ENCODE measurements at regions not wholly inside any gene's neighbourhood (a gene's known extent, or its start where the extent isn't known, plus 50 kb on each side); places are given as distances from the start of the nearest gene placed in this dataset.

DNA sequence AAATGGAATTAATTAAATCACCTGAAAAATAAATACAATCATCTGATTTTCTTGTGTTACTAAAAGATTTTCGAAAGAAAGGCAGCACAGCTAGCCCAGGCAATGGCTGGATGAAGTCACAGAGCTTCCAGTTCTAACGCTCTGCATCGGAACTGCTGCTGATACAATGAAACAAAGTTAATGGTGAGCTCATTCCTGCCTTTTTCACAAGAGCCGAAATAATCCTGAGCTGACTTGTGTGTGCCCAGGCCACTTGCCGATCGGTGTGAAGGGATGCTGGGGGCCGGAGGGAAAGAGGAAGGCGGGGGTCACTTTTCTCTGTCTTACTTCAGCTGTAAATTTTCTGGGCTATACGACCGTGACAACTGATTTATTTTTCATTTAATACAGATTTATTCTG, 149.5 kb downstream of the INO80D start (continued):
- TF ChIP-seq STAT1 (IDR thresholded peaks at IDR 0.05; ENCODE audit: unreplicated experiment) (no peak), NANOG (IDR thresholded peaks at IDR 0.05; ENCODE audit: borderline replicate concordance) (no peak), EZH2phosphoT487 (IDR thresholded peaks at IDR 0.05; ENCODE audit: unreplicated experiment) (no peak), JUNB (IDR thresholded peaks at IDR 0.05; ENCODE audit: unreplicated experiment) (no peak), ZNF114 (CRISPR knock-in tag; IDR thresholded peaks at IDR 0.05) (no peak)

- peaks cover 3% of the 10 kb centered on the region; the same call in 1 of the 3 replicates for H3K36me3 Mint-ChIP-seq (ENCODE audit: low read depth)
- peak; percentile 44; the same call in 2 of the 3 replicates for ATAC-seq
- H3F3A ChIP-seq (replicated peaks; ENCODE audit: low read depth), result no peaks in the 10 kb centered on the region
- DNase-seq (ENCODE audit: low spot score), result peak; percentile 47
- H3K4me3 ChIP-seq, result no peak overlapping the region
- no peak overlapping the region for H3K27ac ChIP-seq (ENCODE audit: low read depth)
- TF ChIP-seq ZNF114 (CRISPR knock-in tag; IDR thresholded peaks at IDR 0.05), result no peak
- TF ChIP-seq, protein P1, sequence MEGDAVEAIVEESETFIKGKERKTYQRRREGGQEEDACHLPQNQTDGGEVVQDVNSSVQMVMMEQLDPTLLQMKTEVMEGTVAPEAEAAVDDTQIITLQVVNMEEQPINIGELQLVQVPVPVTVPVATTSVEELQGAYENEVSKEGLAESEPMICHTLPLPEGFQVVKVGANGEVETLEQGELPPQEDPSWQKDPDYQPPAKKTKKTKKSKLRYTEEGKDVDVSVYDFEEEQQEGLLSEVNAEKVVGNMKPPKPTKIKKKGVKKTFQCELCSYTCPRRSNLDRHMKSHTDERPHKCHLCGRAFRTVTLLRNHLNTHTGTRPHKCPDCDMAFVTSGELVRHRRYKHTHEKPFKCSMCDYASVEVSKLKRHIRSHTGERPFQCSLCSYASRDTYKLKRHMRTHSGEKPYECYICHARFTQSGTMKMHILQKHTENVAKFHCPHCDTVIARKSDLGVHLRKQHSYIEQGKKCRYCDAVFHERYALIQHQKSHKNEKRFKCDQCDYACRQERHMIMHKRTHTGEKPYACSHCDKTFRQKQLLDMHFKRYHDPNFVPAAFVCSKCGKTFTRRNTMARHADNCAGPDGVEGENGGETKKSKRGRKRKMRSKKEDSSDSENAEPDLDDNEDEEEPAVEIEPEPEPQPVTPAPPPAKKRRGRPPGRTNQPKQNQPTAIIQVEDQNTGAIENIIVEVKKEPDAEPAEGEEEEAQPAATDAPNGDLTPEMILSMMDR (conservative IDR thresholded peaks at IDR 0.05; ENCODE audit: low read depth in 2 of 2), result peak; percentile 32 to 54; a peak in 3 of 4 replicates
- no peak overlapping the region for H2AFZ ChIP-seq
- H3K27me3 ChIP-seq (ENCODE audit: insufficient read depth), result no peaks in the 10 kb centered on the region
- no peak overlapping the region for H3K4me2 ChIP-seq
- no peak overlapping the region for H3K27ac Mint-ChIP-seq
- no peaks in the 10 kb centered on the region for H3K79me2 ChIP-seq (replicated peaks; ENCODE audit: insufficient read depth)
- peaks cover 23% of the 10 kb centered on the region for H3K4me1 Mint-ChIP-seq
- 0 out of 2 replicates have a peak, but pooled peaks cover 8% of the 10 kb centered on the region for H3K9me2 ChIP-seq (ENCODE audit: insufficient read depth)
- peaks cover 18% of the 10 kb centered on the region for H3K4me1 ChIP-seq (ENCODE audit: insufficient read depth)
- H3K36me3 ChIP-seq (ENCODE audit: insufficient read depth), result no peaks in the 10 kb centered on the region
- no peaks in the 10 kb centered on the region for H4K20me1 ChIP-seq (replicated peaks; ENCODE audit: insufficient read depth)
- no peaks in the 10 kb centered on the region for H3K27me3 Mint-ChIP-seq (ENCODE audit: insufficient read depth, low read depth, poor library complexity)
- no peak overlapping the region for H3K4me3 Mint-ChIP-seq
- no peaks in the 10 kb centered on the region; the same call in 2 of the 3 replicates for H3K9me3 Mint-ChIP-seq
These were observed 151.5 kb downstream of the INO80D start for GRCh38 chr2:205934443-205934842.

- Histone ChIP-seq H4K20me1 (replicated peaks; ENCODE audit: insufficient read depth) (no peaks in the 10 kb centered on the region), H3K4me2 (no peak overlapping the region), H3K27ac (ENCODE audit: low read depth) (no peak overlapping the region), H3K36me3 (ENCODE audit: insufficient read depth) (no peaks in the 10 kb centered on the region), H3K79me2 (replicated peaks; ENCODE audit: insufficient read depth) (no peaks in the 10 kb centered on the region), H3K4me1 (ENCODE audit: insufficient read depth) (peaks cover 26% of the 10 kb centered on the region), H3F3A (replicated peaks; ENCODE audit: low read depth) (no peaks in the 10 kb centered on the region), H2AFZ (no peak overlapping the region), H3K9me2 (ENCODE audit: insufficient read depth) (0 out of 2 replicates have a peak, but pooled peaks cover 8% of the 10 kb centered on the region), H3K27me3 (ENCODE audit: insufficient read depth) (no peaks in the 10 kb centered on the region), H3K4me3 (no peak overlapping the region)
- ATAC-seq (no peak), DNase-seq (ENCODE audit: low spot score) (no peak)
- Mint-ChIP-seq H3K36me3 (ENCODE audit: low read depth) (peaks cover 3% of the 10 kb centered on the region; the same call in 1 of the 3 replicates), H3K9me3 (no peaks in the 10 kb centered on the region), H3K4me1 (peaks cover 21% of the 10 kb centered on the region), H3K27me3 (ENCODE audit: insufficient read depth, low read depth, poor library complexity) (no peaks in the 10 kb centered on the region), H3K4me3 (no peak overlapping the region), H3K27ac (no peak overlapping the region)
- TF ChIP-seq ETS1 (IDR thresholded peaks at IDR 0.05) (no peak), POLR2AphosphoS5 (IDR thresholded peaks at IDR 0.05; ENCODE audit: low read depth) (no peak)
These were observed 153.1 kb downstream of the INO80D start for GRCh38 chr2:205932861-205933260.

All from GM23338 (cell line).